HG02642 (cell line): ENCODE measurements at regions not wholly inside any gene's neighbourhood (a gene's known extent, or its start where the extent isn't known, plus 50 kb on each side); places are given as distances from the start of the nearest gene placed in this dataset.

ENCODE experiments used
- ATAC-seq: cut with Tn5 transposase; IDR thresholded peaks from one replicate; pipeline ENCODE4 v1.9.1; 2021; ENCODE audit warnings: mild to moderate bottlenecking; ENCODE audit not compliant: unreplicated experiment, poor library complexity

DNA sequence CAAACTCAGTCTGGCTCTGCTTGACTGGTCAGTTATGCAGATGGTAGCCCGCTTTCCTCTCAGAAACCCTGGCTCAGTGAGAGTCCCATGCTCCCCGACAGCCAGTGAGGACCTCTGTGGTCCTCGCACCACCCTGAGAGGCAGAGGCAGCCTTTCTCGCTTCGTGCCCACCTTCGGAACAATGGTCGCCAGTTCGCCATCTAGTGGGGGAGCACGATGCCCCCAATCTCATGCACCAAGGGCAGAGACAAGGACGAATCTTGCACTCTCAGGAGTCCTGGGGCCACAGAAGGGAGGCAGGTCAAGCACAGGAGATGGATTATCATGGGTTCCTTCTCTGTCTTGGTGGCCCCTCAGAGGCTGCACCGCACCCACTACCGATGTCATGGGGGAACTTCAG lies 75.2 kb downstream of the RHCG start:
- ATAC-seq, result no peak

DNA sequence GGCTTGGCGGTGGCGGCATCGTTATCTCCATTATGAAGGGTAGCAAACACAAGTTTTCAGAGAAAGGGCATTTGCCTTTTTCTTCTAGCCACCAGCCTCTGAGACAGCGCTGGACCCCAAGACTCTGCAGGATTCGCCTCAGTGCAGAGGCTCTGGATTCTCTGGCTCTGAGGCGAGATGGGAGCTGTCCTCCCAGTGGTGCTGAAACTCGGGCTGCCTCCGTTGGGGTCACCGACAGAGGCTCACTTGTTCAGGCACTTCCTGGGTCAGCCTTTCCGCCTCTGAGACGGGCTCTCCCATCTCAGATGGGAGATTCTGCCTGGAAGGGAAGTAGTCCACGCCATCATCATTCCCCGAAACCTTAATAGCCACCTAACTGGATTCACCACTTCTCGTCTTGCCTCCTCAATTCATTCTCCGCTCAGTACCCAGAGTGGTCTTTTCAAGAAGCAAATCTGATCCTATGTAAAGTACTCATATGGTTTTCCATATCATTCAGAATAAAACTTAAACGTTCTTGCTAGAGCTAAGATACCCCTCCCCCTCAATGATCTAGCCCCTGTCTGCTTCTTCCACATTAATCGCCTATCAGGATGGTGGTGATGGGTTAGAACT lies 76.9 kb downstream of the RHCG start:
- no peak for ATAC-seq

DNA sequence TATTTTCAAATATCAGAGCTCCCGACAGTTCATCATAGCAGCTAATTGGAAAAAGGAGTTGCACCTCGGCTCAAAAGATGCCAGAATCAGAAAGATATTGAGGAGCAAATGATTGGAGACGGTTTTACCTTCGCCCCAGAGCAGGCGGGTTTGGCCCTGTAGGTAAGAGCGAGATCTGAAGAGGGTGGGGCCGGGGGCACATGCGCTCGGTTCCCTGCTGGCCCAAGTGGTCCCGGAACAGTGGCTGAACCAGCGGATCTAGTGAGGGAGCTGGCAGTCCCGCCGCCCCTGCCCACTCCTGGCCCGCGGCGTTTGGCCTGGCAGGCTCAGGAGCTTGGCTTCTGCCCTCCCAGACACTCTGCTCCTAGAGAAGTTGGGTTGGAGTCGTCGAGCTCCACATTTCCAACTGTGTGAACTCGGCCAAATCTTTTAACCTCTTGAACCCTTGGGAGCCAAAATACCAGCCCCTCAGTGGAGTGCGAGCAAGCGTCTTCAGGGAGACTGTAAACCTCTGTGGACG lies 79.1 kb downstream of the RHCG start:
- ATAC-seq, result no peak

DNA sequence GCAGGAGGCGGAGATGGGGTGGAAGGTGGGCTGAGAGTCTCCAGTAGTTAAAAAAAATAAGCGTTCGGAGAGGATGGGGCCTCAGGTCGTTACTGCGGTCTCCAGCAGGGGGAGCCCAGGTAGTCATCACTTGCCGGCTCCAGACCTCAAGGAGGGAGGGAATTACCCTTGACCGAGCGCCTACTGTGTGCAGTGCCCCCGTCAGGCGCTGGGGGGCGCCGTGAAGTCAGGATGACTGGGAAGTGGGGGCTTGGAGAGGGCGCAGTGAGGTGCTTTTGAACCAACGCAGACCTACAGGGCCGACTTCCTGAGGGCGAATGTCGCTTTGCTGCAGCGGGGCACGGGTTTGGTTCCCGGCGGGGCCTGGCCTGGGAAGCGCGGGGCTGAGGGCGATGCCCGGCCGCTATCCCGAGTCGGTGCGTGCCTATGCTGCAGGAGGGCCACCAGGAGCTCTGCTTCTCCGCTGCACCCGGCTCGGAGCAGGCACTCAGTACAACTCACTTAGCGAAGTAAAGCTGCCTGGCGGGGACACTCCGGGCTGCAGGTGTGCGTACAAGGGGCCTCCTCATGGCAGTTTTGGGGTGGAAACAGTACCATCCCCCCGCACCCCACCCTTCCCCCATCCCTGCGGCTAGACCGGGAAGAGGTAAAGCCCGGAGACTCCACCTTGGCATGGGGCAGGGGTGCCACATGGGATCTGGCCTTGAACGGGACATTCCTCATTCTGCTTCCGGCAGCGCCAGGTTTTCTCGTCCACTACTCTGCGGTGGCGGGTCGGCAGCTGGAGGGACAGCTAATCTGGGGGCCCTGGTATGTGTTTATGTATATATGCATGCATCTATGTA lies 79.8 kb downstream of the RHCG start:
- peak; percentile 81 for ATAC-seq

DNA sequence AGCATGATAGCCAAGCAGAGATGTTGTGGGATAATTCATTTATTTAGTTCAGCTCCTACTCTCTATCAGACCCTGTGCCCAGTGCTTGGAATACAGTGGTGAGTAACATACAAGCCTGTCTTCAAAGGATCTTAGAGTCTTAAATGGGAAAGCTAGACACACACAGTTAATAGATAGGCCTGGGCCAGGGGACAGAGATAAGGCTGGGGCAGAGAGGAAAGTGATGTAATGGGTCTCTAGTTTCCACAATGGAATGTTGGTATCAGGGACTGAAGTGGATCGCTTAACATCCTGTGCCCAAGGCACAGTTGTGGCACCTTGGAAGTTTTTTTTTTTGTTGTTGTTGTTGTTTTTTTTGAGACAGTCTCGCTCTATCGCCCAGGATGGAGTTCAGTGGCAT lies 79.9 kb upstream of the POLG start:
- no peak for ATAC-seq

DNA sequence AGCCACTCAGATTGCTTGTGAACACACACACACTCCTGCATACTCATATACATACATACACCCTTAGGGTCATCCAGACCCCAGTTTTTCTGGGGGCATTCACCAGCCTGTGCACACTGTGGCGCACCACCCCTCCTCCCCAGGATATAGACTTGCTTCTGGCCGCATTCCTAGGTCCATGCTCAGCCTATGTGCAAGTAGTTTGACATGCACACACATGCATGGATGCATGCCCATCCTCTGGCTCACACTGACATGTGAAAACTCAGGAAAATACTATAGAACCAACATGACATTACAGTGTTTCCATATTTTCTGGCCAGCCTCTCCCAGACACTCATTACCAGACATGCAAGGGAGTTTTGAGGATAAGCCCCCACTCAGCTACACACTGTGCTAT lies 79.3 kb upstream of the POLG start:
- no peak for ATAC-seq

DNA sequence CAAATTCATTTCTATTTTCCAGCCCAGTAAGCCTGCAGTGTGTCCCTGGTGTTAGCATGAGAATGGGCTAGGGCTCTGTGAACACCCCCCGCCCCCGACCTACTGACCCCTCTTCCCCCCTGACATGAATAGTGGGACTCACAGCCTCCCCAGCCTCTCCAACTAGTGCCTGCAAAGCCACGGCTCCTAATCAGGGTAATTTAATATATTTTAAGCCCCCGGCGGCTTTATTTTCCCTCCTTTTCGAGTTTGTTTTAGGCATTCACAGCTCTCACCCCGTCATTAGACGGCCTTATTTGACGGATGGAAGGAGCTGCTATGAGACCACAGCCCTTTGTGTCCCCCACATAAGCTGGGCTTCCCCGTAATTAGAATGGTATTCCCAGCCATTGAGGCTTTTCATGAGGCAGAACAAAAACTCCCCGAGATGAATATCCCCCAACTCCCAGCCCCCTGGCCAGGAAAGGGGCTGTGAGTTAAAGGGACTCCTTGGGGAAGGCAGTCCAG lies 78.3 kb upstream of the POLG start:
- ATAC-seq, result no peak

DNA sequence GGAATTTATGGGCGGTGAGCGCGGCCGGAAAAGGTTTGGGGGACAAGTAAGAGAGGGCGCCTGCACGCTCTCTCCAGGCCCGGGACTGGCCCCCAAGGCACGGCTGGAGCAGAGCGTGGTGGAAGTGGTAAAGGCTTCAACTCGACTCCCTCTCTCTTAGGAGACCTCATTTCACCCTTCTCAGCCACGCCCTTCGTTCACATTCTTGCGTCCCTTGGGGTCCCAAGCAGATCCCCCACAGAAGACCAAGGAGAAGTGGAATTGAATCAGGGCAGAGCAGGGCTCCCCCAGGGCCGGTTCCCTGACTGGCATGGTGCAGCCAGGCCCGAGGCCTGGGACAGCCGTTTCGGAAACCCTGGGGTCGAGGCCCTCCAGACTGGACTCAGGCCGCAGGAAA lies 75.4 kb upstream of the POLG start:
- ATAC-seq, result no peak

DNA sequence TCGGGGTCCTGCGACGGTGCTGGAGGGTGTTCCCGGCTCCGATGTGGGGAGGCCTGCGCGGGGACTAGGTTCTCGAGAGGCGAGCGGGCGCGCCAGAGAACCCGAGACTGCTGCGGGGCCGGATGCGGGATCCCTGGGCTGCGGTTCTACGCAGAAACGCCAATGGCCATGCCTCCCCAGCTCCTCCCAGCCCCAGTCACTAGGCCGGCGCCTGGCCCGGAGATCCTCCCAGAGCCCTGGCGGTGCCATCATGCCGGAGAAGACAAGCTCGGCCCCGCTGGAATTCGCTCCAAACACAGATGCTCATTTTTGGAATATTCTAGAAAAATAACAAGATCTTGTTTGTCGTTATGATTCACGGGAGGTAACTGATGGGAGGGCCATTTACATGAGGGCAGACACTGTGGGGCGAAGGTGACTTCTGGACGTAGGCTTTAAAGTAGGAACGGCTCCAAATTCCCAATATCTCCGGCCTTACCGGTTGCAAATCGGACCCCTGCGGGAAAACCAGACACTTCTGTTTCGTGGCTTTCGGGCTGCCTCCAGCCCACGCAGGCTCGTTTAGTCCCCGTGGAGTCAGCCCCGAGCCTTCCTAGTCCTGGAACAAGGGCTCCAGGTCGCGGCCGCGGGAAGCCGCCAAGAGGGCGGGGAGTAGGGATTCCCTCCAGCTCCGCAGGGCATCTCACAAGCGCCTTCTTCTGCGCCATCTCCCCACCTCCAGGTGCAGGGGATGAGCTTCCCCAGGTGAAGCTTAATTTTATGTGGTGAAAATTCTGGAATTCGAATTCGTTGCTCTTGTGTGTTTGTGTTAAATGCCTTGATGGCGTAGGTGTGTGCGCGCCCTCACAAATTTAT lies 74.8 kb upstream of the POLG start:
- ATAC-seq, result no peak

DNA sequence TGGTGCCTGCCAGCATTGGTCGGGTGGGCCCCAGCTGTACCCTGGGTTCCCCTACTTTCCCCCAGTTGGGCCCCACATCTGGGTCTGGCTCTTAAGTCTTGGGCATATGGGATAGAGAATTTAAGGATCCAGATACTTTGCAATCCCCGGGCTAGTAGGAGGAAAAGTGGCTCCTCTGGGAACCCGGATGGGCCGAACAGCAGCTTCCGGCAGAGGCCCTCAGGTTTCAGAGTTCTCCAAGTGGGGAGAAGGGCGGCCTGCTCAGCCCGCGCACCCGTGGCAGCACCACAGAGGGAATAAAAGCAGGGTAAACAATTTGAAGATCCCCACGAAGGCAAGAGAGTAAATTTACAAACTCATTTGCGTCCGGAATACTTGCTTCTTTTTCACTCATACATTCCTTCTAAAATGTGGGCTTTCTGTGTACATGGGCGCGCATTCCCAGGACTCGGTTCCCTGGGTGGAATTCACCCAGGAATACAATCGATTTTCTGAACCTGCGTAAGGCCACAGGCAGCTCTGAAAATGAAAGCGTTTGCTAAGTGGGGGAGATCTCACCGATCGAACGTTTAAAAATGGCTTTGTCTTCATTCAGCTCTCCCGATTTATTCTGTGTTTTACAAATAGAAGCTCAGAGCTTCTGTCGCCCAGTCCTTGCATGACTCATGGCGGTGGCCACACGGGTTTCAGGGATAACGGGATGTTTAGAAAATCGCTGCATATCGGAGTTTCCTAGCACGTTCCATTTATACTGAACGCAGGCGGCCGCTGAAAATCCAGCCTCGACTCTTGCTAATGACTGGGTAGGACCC lies 74.0 kb upstream of the POLG start:
- no peak for ATAC-seq

DNA sequence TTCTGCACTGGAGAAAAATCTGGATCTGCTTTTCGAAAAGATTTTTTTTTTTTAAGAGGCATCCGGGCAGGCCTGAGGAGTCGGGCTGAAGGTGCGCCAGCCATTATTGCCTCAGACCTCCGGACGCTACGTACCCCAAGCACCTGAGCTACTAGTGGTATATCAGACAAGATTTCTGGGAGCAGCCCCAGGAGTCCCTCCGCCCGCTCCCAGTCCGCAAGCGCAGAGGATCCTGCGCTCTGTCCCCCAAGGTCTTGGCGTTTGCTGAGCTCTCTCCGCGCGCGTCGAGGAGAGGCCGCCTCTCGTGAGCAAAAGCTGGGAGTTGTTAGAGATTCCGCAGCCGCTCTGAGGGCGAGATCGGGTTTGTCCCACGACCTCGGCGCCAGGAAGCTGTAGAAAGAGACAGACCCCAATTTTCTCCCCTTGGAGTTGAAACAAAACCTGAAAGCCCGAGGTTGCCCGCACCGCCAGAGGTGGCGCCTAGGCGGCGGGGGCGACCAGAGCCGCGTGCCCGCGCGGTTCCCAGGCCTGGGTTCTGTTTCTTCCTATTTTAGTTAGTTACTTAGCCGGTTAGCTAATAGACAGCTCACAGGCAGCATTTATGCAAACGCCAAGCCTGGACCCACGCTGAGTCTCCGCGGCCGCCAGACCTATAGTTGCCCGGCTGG lies 72.5 kb upstream of the POLG start:
- ATAC-seq, result no peak

DNA sequence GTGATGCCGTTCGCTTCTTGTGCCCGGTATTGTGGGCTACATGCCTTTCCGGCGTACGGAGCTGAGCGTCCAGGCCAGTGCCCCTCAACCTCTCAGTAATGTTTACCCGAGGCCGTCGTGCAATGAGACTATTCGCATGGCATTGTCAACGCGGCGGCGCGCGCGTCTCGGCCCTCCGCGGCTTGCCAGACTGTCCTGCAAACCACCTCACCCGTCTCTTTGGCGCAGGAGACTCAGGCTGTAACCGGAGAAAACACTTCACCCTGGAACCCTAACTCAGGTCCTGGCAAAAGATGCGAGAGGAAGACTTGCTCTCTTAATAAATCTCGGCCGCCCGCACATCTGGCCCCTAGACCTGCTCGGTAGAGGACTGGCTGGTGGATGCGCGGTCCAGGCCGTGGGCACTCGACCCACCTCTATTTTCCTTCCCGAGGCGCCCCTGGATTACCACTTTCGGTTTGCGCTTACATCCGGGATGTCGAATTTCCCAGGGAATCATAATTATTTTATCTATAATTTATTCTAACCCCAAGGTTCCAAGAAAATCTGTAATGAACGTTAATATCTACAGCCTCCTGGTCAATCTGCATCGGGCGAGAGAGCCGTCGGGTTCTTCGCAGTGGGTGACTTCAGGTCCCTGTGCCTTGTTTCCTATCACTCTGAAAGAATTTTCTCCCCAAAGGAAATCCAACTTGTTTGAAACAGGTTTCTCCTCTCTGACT lies 71.8 kb upstream of the POLG start:
- no peak for ATAC-seq

DNA sequence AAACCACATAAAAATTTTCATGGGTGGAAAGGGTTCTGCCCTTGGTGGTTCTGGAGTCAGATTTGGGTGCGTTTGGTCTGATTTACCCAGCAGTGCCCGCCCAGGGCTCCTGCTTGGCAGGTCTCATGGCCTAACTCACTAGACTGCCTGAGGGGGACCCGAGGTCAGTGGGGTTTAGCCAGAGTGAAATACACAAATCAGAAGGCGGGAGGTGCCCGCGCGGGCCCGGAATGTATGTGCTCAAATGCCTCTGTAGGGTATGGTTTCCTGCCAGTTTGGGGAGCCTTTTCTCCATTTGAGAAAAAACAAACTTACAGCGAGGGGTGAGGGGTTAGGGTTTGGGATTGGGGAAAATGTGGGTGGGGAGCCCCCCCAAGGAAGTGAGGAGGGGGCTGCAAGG lies 70.9 kb upstream of the POLG start:
- no peak for ATAC-seq

DNA sequence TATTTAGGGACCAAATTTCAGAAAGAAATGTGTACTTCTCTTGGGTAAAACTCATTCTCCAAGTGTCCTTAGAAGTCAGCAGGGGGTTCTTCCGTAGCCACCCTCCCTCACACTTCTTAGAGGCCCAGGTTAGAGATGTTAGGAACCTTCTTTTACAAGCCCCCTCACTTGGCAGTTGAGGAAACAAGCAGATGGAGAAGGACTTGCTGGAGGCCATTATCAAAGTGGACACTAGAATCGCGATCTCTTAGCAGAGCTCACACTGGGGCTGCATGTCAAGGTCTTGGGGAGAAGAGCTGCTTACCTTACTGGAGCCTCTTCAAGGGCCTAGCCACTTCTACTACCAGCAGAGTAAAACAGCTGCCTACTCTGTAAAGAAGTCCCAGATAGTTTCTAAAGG lies 69.4 kb upstream of the POLG start:
- no peak for ATAC-seq

DNA sequence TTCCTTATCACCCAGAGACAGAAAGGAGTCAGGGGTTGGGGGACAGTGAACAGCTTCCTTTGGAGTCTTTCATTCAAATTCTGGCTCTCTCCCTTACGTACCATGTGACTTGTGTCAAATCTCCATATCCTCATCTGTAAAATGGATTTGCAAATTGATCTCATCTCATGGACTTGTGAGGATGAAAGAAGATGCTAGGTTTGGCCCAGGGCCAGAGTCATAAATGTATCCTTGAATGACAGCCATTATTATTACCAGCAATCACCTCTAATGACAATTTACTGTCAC lies 67.8 kb upstream of the POLG start:
- no peak for ATAC-seq

DNA sequence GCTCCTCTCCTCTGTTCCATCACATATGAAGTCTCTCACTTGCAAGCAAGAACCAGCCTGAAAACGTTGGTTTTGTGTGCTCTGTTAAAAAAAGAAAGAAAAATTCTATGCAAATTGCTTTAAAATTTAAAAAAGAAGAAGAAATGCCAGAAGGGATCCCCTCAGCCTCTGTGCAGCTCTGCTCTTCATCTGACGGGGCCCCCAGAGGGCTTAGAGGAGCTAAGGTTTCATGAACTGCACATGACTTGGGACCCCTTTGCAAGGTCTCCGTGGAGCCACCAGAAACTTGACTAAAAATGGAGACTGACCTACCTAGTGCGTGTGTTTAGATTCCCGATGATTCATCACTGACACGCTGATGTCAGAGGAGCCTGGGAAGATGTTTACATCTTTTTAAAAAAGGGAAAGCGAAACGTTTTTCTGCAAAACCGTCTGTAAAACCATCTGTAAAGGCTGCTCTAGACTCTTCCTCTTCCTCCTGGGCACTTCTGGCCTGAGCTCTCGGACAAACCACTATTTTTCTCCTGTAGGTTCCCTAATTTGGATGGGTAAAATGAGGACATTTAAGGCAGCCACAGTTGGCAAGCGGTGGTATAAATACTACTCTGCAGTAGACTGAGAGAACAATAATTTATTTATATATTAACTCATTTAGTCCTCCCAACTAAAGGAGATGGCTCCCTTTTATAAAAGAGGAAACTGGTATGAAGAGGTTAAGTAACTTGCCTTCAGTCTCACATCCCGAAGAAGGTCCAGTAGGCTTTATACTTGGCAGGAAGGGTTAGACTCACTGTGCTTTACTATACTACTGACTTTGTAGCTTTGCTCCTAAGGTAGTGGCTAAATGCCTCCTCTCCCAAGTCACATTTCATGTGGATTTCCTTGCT lies 67.2 kb upstream of the POLG start:
- no peak for ATAC-seq

DNA sequence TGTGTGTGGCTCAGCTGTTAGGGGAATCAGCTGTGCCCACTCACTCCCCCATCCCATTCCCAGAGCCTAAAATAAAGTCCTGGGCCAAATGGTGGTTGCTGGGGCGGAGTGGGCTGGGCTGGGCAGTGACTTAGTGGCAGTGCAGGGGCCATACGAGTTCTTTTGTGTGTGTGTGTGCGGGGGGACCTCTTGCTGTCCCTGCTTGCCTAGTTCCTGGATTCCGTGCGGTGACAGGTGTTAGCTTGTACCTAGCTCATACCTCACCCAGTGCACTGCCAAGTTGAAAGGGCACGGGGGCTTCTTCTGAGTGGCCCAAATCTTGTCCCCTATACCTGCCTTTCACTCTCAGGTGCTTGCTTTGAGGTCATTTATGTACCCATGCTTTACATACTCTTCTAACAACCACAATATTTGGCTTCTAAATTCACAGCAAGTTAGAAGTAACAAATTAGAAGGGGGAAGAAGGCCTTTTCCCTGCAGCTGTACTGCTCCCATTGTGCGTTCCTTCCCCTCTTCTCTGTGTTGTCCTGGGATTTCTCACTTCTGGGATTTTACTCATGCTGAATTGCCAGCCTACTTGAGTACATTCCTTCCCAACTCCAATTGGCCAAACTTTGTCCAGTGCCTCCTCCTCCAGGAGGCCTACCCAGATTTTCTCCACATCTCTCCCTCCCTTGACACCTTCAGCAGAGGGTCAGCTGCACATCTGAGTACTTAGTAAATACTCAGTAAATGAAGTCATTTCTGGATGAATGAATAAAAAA lies 66.3 kb upstream of the POLG start:
- ATAC-seq, result no peak
